ENCODE measurements at regions not wholly inside any gene's neighbourhood (a gene's known extent, or its start where the extent isn't known, plus 50 kb on each side); places are given as distances from the start of the nearest gene placed in this dataset.

- Histone ChIP-seq H2AFZ (ENCODE audit: low read length) (no peak overlapping the region), H3K4me1 (ENCODE audit: control insufficient read depth, extremely low read depth, insufficient read depth, low read length) (no peaks in the 10 kb centered on the region), H3K4me3 (replicated peaks in 1 of 4; ENCODE audit: control extremely low read depth in 1 of 4, insufficient read depth in 1 of 4, low read depth in 3 of 4, low read length in 4 of 4) (no peak overlapping the region), H4K20me1 (ENCODE audit: control insufficient read depth, extremely low read depth, insufficient read depth, low read length) (no peaks in the 10 kb centered on the region), H3K27ac (ENCODE audit: insufficient read depth, low read length) (no peak overlapping the region), H3K36me3 (ENCODE audit: control insufficient read depth, insufficient read depth, low read length) (no peaks in the 10 kb centered on the region), H3K27me3 (ENCODE audit: control insufficient read depth, insufficient read depth, low read length) (no peaks in the 10 kb centered on the region), H3K4me2 (ENCODE audit: extremely low read depth, insufficient read depth, low read length) (no peak overlapping the region), H3K9me3 (ENCODE audit: control insufficient read depth, insufficient read depth, low read depth, low read length) (no peaks in the 10 kb centered on the region), H3K9ac (ENCODE audit: insufficient read depth, low read length) (no peak overlapping the region), H3K79me2 (ENCODE audit: control insufficient read depth, insufficient read depth, low read length) (no peaks in the 10 kb centered on the region)
- no peak for DNase-seq (ENCODE audit: low read depth in 2 of 2)
- TF ChIP-seq, protein P1, sequence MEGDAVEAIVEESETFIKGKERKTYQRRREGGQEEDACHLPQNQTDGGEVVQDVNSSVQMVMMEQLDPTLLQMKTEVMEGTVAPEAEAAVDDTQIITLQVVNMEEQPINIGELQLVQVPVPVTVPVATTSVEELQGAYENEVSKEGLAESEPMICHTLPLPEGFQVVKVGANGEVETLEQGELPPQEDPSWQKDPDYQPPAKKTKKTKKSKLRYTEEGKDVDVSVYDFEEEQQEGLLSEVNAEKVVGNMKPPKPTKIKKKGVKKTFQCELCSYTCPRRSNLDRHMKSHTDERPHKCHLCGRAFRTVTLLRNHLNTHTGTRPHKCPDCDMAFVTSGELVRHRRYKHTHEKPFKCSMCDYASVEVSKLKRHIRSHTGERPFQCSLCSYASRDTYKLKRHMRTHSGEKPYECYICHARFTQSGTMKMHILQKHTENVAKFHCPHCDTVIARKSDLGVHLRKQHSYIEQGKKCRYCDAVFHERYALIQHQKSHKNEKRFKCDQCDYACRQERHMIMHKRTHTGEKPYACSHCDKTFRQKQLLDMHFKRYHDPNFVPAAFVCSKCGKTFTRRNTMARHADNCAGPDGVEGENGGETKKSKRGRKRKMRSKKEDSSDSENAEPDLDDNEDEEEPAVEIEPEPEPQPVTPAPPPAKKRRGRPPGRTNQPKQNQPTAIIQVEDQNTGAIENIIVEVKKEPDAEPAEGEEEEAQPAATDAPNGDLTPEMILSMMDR (conservative IDR thresholded peaks at IDR 0.05 in 1 of 2, IDR thresholded peaks at IDR 0.05 in 1 of 2; ENCODE audit: low read depth in 1 of 2, low read length in 2 of 2), result no peak
Observed at GRCh38 chr6:82629921-82630320, 266.3 kb downstream of the TPBG start.

- no peak for DNase-seq (ENCODE audit: low read depth in 2 of 2)
- Histone ChIP-seq H3K36me3 (ENCODE audit: control insufficient read depth, insufficient read depth, low read length) (no peaks in the 10 kb centered on the region), H2AFZ (ENCODE audit: low read length) (no peak overlapping the region), H3K4me1 (ENCODE audit: control insufficient read depth, extremely low read depth, insufficient read depth, low read length) (no peaks in the 10 kb centered on the region), H4K20me1 (ENCODE audit: control insufficient read depth, extremely low read depth, insufficient read depth, low read length) (no peaks in the 10 kb centered on the region), H3K4me3 (replicated peaks in 1 of 4; ENCODE audit: control extremely low read depth in 1 of 4, insufficient read depth in 1 of 4, low read depth in 3 of 4, low read length in 4 of 4) (no peak overlapping the region), H3K79me2 (ENCODE audit: control insufficient read depth, insufficient read depth, low read length) (no peaks in the 10 kb centered on the region), H3K4me2 (ENCODE audit: extremely low read depth, insufficient read depth, low read length) (no peak overlapping the region), H3K27me3 (ENCODE audit: control insufficient read depth, insufficient read depth, low read length) (no peaks in the 10 kb centered on the region), H3K27ac (ENCODE audit: insufficient read depth, low read length) (no peak overlapping the region), H3K9ac (ENCODE audit: insufficient read depth, low read length) (no peak overlapping the region), H3K9me3 (ENCODE audit: control insufficient read depth, insufficient read depth, low read depth, low read length) (no peaks in the 10 kb centered on the region)
- TF ChIP-seq, protein P1 (conservative IDR thresholded peaks at IDR 0.05 in 1 of 2, IDR thresholded peaks at IDR 0.05 in 1 of 2; ENCODE audit: low read depth in 1 of 2, low read length in 2 of 2), result no peak
- TF ChIP-seq EZH2 (IDR thresholded peaks at IDR 0.05; ENCODE audit: low read length, missing control alignments), result no peak
Observed at GRCh38 chr6:82641677-82642076, 278.1 kb downstream of the TPBG start.

DNA sequence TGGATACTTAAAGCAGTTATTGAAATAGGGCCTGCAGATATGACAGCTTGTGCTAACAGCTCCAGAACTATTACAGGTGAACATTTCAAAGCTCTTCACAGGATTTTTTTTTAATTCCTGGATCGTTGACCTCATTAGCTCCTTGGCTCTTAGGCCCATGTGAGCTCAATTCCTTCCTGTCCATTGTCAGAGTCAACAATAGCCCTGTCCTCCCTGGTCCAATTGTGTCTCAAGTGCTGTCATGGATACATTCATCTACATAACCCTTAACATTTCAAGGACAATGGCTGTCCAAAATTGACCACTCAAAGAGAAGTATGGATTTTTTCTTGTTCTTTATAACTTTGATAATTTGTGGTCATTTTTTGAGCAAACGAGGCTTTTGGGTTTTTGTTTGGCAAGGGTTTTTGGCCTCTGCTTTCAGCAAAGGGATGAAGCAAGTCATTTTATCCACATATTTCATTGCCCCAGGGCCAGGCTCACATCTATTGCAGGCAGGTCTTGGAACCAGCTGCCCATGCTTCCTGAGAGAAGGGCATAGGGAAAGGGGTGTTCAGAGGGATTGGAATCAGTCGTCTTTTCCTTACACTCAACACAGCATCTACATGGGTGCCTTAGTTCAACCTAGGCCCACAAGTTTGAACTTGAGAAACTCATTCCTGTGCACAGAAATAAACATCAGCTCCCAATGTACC, 282.1 kb downstream of the TPBG start:
- no peaks in the 10 kb centered on the region for H3K79me2 ChIP-seq (ENCODE audit: control insufficient read depth, insufficient read depth, low read length)
- H2AFZ ChIP-seq (ENCODE audit: low read length), result no peak overlapping the region
- no peak overlapping the region for H3K27ac ChIP-seq (ENCODE audit: insufficient read depth, low read length)
- no peak for TF ChIP-seq EZH2 (IDR thresholded peaks at IDR 0.05; ENCODE audit: low read length, missing control alignments)
- TF ChIP-seq, protein P1 (conservative IDR thresholded peaks at IDR 0.05 in 1 of 2, IDR thresholded peaks at IDR 0.05 in 1 of 2; ENCODE audit: low read depth in 1 of 2, low read length in 2 of 2), result no peak
- no peak overlapping the region for H3K4me3 ChIP-seq (replicated peaks in 1 of 4; ENCODE audit: control extremely low read depth in 1 of 4, insufficient read depth in 1 of 4, low read depth in 3 of 4, low read length in 4 of 4)
- no peaks in the 10 kb centered on the region for H3K36me3 ChIP-seq (ENCODE audit: control insufficient read depth, insufficient read depth, low read length)
- H3K4me1 ChIP-seq (ENCODE audit: control insufficient read depth, extremely low read depth, insufficient read depth, low read length), result no peaks in the 10 kb centered on the region
- H4K20me1 ChIP-seq (ENCODE audit: control insufficient read depth, extremely low read depth, insufficient read depth, low read length), result no peaks in the 10 kb centered on the region
- no peak for DNase-seq (ENCODE audit: low read depth in 2 of 2)
- no peaks in the 10 kb centered on the region for H3K9me3 ChIP-seq (ENCODE audit: control insufficient read depth, insufficient read depth, low read depth, low read length)
- no peak overlapping the region for H3K9ac ChIP-seq (ENCODE audit: insufficient read depth, low read length)
- no peak overlapping the region for H3K4me2 ChIP-seq (ENCODE audit: extremely low read depth, insufficient read depth, low read length)
- no peaks in the 10 kb centered on the region for H3K27me3 ChIP-seq (ENCODE audit: control insufficient read depth, insufficient read depth, low read length)

Measured in fibroblast of lung (primary cell).